Osteoblast (primary cell): ENCODE measurements at regions not wholly inside any gene's neighbourhood (a gene's known extent, or its start where the extent isn't known, plus 50 kb on each side); places are given as distances from the start of the nearest gene placed in this dataset.
A peak's percentile ranks its signal among the peaks of the same experiment; 100 is the strongest.

Experiments used
- DNase-seq: peaks from one replicate; pipeline ENCODE4 v3.0.0; 2011; ENCODE audit warnings: low spot score, mixed read lengths; ENCODE audit not compliant: insufficient read length; ENCODE audit errors: missing footprints
- H2AFZ ChIP-seq: 2 replicates; pipeline ENCODE4 v1.6.0; 2011; ENCODE audit warnings: mild to moderate bottlenecking, low read length
- H3K27ac ChIP-seq: 2 replicates; pipeline ENCODE4 v1.5.1; 2011; ENCODE audit warnings: mild to moderate bottlenecking, low read depth, low read length, moderate library complexity
- H3K27me3 ChIP-seq: 2 replicates; pipeline ENCODE4 v1.6.0; 2012; ENCODE audit warnings: mild to moderate bottlenecking, control low read depth, inconsistent platforms, low read length, moderate library complexity; ENCODE audit not compliant: insufficient read depth
- H3K36me3 ChIP-seq: 2 replicates; pipeline ENCODE4 v1.5.1; 2011; ENCODE audit warnings: mild to moderate bottlenecking, low read length, control low read depth, moderate library complexity; ENCODE audit not compliant: insufficient read depth
- H3K4me1 ChIP-seq: 2 replicates; pipeline ENCODE4 v1.5.1; 2011; ENCODE audit warnings: mild to moderate bottlenecking, low read length, control low read depth, moderate library complexity; ENCODE audit not compliant: insufficient read depth
- H3K4me2 ChIP-seq: 2 replicates; pipeline ENCODE4 v1.6.0; 2011; ENCODE audit warnings: mild to moderate bottlenecking, low read length; ENCODE audit not compliant: insufficient read depth
- H3K4me3 ChIP-seq: fragments of 200-600 bp; sonication (generic); 3 replicates; pipeline ENCODE4 v1.5.1; 2012; ENCODE audit warnings: mild to moderate bottlenecking, low read length, inconsistent platforms; ENCODE audit not compliant: insufficient read depth
- H3K79me2 ChIP-seq: 2 replicates; pipeline ENCODE4 v1.6.0; 2012; ENCODE audit warnings: mild to moderate bottlenecking, low read length, control low read depth, inconsistent platforms; ENCODE audit not compliant: insufficient read depth
- H3K9me3 ChIP-seq: 2 replicates; pipeline ENCODE4 v1.5.1; 2011; ENCODE audit warnings: low read depth, low read length, control low read depth
- H4K20me1 ChIP-seq: 2 replicates; pipeline ENCODE4 v1.6.0; 2012; ENCODE audit warnings: mild to moderate bottlenecking, low read length, control low read depth; ENCODE audit not compliant: insufficient read depth
- CTCF ChIP-seq: IDR thresholded peaks from 2 replicates; pipeline ENCODE4 v1.5.1; 2011; ENCODE audit warnings: mild to moderate bottlenecking, low read depth, low read length, moderate library complexity; ENCODE audit errors: extremely low read depth

GRCh38 chr9:73095425-73095824 lies 56.2 kb upstream of the ANXA1 start:
- no peak overlapping the region for H3K27ac ChIP-seq
- H3K27me3 ChIP-seq, result no peaks in the 10 kb centered on the region
- H3K9me3 ChIP-seq, result no peaks in the 10 kb centered on the region
- no peak for TF ChIP-seq CTCF
- H3K4me3 ChIP-seq, result no peak overlapping the region
- no peak overlapping the region for H3K4me2 ChIP-seq
- H4K20me1 ChIP-seq, result no peaks in the 10 kb centered on the region
- H3K79me2 ChIP-seq, result no peaks in the 10 kb centered on the region
- no peak for DNase-seq
- no peaks in the 10 kb centered on the region for H3K36me3 ChIP-seq
- H3K4me1 ChIP-seq, result no peaks in the 10 kb centered on the region
- H2AFZ ChIP-seq, result no peak overlapping the region

GRCh38 chr9:73093740-73094379 lies 57.8 kb upstream of the ANXA1 start:
- no peak for TF ChIP-seq CTCF
- Histone ChIP-seq H3K36me3 (no peaks in the 10 kb centered on the region), H3K27me3 (peaks cover 6% of the 10 kb centered on the region), H3K4me2 (peak overlapping the region; percentile 86), H2AFZ (peak overlapping the region; percentile 89), H3K9me3 (no peaks in the 10 kb centered on the region), H4K20me1 (no peaks in the 10 kb centered on the region), H3K27ac (peak overlapping the region; percentile 39), H3K4me3 (peak overlapping the region; percentile 64), H3K79me2 (no peaks in the 10 kb centered on the region), H3K4me1 (no peaks in the 10 kb centered on the region)
- peak; percentile 62 for DNase-seq

DNA sequence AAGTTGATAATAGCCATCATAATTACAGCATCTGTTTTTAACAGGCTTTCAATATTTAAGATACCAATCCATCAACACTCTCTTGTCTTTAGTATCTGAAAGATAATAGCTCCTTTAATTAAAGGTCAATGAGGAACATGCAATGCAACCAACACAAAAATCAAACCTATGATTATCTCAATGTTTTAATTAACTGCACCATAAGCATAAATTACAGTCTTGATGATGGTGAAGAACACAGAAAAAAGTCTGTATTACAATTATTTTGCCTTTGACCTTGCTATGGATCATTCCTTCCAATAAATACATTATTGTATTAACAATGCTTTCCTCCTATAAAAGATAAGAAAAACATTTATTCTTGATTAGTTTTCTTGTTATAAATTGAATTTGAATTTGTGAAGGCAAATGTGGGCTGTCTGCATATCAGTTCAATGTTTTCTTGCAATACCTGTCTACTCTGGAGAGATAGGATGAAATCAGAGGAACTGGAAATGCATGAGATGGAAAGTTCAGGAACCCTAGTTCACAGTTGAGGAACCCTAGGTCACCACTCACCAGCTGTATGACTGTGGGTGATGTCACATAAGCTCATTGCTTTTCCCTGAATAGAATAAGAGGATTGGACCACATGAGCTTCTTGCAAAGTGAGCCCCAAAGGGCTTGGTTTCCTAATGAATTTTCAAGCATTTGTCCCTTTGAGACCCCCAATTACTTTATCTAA lies 58.5 kb upstream of the ANXA1 start:
- Histone ChIP-seq H4K20me1 (no peaks in the 10 kb centered on the region), H2AFZ (peak overlapping the region; percentile 89), H3K4me3 (no peak overlapping the region), H3K36me3 (no peaks in the 10 kb centered on the region), H3K4me1 (no peaks in the 10 kb centered on the region), H3K9me3 (no peaks in the 10 kb centered on the region), H3K4me2 (peak overlapping the region; percentile 86), H3K79me2 (no peaks in the 10 kb centered on the region), H3K27me3 (peaks cover 6% of the 10 kb centered on the region), H3K27ac (peak overlapping the region; percentile 39)
- DNase-seq, result peak; percentile 23
- no peak for TF ChIP-seq CTCF

GRCh38 chr9:73091909-73092308 lies 59.8 kb upstream of the ANXA1 start:
- Histone ChIP-seq H3K4me2 (no peak overlapping the region), H3K27me3 (peaks cover 6% of the 10 kb centered on the region), H3K36me3 (no peaks in the 10 kb centered on the region), H3K4me3 (no peak overlapping the region), H2AFZ (no peak overlapping the region), H3K4me1 (no peaks in the 10 kb centered on the region), H4K20me1 (no peaks in the 10 kb centered on the region), H3K27ac (no peak overlapping the region), H3K79me2 (no peaks in the 10 kb centered on the region), H3K9me3 (no peaks in the 10 kb centered on the region)
- TF ChIP-seq CTCF, result no peak
- no peak for DNase-seq
